ENCODE measurements at regions not wholly inside any gene's neighbourhood (a gene's known extent, or its start where the extent isn't known, plus 50 kb on each side); places are given as distances from the start of the nearest gene placed in this dataset.

- DNase-seq (ENCODE audit: low spot score), result no peak
- in situ Hi-C loops (cut with HindIII; ENCODE audit: low sequenced_read_pairs), result no loop called here
These were observed 122.8 kb upstream of the AGAP1 start for GRCh38 chr2:235371018-235371417.

DNA sequence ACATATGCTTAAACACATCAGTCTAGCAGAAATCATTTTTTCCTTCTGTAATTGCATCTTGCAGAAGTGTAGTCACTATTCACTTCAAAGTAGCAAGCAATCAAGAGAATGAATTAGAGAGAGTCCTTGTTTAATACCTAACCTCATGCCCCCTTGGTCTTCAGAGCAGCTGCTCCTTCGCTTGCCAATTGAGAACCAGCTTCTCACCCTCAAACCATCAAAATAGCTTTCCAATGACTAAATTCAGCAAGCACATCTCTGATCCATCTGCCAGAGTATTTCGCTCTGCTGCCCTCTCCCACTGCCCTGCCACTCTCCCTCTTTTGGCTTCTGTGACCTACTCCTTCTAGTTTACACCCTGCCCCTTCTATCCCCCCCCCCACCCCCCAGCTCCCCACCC lies 120.7 kb upstream of the AGAP1 start:
- no peak for DNase-seq (ENCODE audit: low spot score)
- in situ Hi-C loops (cut with HindIII; ENCODE audit: low sequenced_read_pairs), result no loop called here

DNA sequence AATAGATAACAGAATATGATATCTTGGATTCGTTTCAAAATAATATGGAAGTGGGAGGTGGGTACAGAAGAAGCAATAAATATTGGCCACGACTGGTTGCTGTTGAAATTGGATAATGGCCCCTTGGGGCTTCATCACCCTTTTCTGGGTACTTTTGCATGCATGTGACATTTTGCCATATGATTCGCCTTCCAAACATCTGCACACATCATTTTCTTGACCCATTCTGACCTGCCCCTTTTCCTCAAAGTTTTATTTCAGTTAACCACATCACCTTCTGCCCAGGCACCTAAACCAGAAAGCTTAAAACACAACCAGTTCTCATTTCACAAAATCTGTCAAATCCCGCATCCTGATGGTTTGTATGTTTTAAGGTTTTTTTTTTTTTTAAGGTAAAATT lies 116.7 kb upstream of the AGAP1 start:
- in situ Hi-C loops (cut with HindIII; ENCODE audit: low sequenced_read_pairs), result no loop called here
- no peak for DNase-seq (ENCODE audit: low spot score)

DNA sequence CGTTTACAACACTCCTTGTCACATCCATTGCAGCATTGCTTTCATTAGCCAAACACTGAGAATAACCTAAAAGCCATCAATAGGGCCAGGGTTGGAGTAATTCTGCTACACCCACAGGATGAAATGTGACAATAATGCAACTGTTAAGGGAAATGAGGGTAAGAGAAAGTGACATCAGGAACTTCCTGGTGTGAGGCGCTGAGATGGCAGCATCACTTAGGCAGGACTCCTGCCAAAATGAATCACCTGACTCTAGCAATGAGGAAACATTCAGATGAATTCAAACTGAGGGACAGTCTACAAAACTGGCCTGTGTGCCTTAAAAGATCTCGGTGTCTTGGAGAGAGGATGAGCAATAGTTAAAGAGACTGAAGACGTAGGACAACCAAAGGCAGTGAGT lies 115.6 kb upstream of the AGAP1 start:
- in situ Hi-C loops (cut with HindIII; ENCODE audit: low sequenced_read_pairs), result no loop called here
- DNase-seq (ENCODE audit: low spot score), result peak; percentile 89

- DNase-seq (ENCODE audit: low spot score), result peak; percentile 80
- in situ Hi-C loops (cut with HindIII; ENCODE audit: low sequenced_read_pairs), result no loop called here
These were observed 114.9 kb upstream of the AGAP1 start for GRCh38 chr2:235378944-235379343.

DNA sequence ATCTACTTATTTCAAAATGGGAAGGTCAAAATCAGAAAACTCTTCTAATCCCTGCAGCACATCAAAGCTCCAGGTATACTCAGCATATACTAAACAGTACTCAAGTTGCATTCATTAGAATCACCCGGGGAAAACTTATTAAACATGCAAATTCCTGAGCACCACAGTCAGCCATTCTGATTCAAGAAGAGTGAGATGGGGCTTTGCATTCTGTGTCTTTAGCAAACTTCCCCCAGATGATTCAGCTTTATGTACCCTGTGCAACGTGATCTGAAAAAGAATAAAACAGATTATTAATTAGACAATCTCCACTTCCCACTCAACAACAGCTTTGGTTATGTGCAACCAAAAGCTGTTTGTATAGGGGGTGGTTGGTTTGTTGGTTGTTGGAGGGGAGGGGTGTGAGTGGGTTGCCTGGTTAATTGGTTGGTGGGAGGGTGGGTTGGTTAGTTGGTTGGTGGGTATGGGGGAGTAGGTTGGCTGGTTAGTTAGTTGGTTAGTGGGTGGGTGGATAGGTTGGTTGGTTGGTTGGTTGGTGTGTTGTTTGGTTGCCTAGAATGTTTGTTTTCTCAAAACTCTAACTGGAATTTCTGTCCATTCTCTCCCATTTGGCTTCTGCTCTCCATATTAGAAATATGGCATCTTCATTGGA lies 112.5 kb upstream of the AGAP1 start:
- in situ Hi-C loops (cut with HindIII; ENCODE audit: low sequenced_read_pairs), result no loop called here
- DNase-seq (ENCODE audit: low spot score), result no peak

- in situ Hi-C loops (cut with HindIII; ENCODE audit: low sequenced_read_pairs), result no loop called here
- DNase-seq (ENCODE audit: low spot score), result peak; percentile 87
These were observed 111.7 kb upstream of the AGAP1 start for GRCh38 chr2:235382179-235382578.

DNA sequence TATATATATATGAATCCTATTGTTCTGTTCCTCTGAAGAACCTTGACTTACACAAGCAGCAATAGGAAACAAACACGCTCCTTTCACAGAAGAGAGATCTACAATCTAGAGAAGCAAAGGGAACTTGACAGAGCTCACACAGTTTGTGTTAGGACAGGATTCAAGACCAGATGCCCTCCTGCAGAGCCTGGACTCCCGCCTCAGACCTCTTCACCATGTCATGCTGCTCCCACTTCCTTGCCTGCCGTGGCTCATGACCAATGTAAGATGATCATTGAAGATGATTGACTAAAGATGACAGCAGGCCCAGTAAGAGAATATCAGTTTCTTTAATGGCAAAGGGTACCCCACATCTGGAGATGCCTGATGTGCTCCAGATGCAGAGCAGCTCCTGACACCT lies 111.2 kb upstream of the AGAP1 start:
- in situ Hi-C loops (cut with HindIII; ENCODE audit: low sequenced_read_pairs), result no loop called here

DNA sequence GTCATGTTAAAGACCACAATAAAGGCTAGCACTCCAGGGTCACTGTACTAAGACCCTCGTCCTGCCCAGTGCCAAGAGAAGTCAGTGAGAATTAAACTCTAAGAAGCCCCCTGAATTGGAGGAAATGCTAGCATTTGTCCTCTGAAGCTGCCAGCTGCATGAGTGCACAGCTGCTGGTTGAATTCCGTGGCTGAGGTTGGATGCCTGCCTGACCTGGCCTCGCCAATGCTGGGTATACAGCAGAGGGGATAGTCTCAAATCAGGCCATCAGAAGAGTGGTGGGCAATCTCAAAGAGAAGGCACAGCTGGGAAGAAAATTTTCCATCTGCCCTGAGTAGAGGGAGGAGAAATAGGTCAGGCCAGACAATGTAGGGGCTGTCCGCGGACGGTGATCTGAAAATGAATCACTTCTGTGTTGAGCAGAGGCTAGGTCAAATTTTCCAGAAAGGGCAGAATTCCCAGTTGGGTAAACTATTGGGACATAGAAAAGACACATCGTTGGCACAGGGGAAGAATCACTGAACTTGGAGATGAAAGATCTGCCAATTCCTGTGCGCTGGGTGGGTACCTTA lies 110.5 kb upstream of the AGAP1 start:
- DNase-seq (ENCODE audit: low spot score), result no peak
- in situ Hi-C loops (cut with HindIII; ENCODE audit: low sequenced_read_pairs), result no loop called here

More for the DNA sequence above, 111.2 kb upstream of the AGAP1 start:
- peak; percentile 82 for DNase-seq (ENCODE audit: low spot score)

DNA sequence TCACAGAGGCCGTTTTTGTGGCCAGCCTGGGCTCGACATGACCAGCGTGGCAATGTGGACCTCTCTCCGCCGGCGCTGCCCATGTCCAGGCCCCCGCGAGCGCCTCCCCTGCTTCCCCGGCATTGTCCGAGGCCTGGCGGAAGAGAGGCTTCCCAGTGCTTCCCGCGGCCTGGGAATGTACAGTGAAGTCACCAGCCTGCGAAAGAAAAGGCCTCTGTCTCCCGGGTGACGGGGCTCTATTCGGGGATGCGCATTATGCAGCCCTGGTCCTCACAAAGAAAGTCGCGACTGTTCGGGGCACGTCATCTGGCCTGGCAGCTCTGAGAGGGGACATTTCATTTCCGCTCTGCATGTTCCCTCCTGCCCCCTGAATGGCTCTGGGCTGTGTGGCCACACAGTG lies 109.2 kb upstream of the AGAP1 start:
- in situ Hi-C loops (cut with HindIII; ENCODE audit: low sequenced_read_pairs), result no loop called here
- peak; percentile 47 for DNase-seq (ENCODE audit: low spot score)

DNA sequence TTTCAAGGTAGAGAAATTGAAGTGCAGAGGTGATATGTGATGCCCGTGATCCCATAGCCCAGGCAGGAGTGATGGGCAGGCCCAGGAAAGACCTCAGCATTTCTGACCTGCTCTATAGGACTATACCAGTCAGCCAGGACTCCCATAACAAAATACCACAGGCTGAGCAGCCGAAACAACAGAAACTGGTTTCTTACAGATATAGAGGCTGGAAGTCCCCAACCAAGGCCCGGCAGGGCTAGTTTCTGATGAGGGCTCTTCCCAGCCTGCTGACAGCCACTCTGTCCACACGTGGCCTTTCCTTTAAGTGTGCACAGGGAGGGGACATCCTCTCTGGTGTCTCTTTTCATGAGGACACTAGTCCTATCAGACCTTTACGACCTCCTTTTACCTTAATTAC lies 104.2 kb upstream of the AGAP1 start:
- no peak for DNase-seq (ENCODE audit: low spot score)
- in situ Hi-C loops (cut with HindIII; ENCODE audit: low sequenced_read_pairs), result no loop called here

- DNase-seq (ENCODE audit: low spot score), result no peak
- in situ Hi-C loops (cut with HindIII; ENCODE audit: low sequenced_read_pairs), result no loop called here
These were observed 103.6 kb upstream of the AGAP1 start for GRCh38 chr2:235390108-235390815.

DNA sequence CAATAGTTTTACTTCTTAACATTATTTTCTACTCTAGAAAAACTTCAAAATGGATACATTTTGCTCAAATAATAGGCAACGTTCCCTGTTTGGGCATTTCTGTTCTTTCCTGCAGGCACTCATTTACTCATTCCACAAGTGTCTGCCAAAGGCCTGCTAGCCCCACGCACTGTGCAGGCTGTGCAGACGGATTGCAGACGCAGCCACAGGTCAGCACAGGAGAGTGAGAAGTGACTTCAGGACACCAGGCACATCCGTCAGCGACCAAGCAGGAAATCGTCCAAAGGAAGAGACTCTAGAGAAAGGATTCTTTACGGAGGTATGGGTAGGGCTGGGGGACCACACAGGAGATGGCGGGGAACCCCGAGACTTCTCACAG lies 103.0 kb upstream of the AGAP1 start:
- DNase-seq (ENCODE audit: low spot score), result no peak
- in situ Hi-C loops (cut with HindIII; ENCODE audit: low sequenced_read_pairs), result no loop called here

DNA sequence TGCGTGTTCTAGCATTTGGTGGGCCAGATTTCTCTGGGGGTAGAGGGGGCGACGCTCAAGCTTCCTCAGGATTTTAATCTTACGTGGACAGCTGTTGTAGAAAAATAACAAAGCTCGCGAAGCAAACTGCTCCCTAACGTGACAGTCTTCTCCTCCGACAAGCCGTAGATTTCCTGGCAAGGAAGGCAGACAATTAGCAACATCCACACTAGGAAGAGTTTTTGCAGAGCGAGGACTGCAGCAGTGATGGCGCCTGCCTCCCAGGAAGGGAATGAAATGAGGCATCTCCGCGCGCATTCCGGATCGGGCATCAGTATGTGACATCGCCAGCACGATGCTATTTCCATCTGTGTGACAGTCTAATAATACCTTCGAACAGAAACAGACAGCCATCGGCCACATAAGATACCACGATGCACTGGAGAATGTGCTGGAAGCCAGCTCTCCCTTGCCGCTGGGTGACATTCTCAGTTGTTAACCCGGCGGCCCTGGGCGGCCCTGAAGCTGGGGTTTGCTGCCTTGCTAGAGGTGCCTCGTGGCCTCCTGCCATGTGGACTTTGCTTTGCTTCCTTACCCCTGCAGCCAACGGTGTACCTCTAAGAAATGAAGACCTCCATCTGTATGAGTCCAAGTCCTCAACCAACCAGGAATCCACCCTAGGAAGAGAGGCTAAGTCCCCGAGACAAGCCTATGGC lies 101.8 kb upstream of the AGAP1 start:
- in situ Hi-C loops (cut with HindIII; ENCODE audit: low sequenced_read_pairs), result no loop called here

GRCh38 chr2:235394278-235394828 lies 99.5 kb upstream of the AGAP1 start:
- DNase-seq (ENCODE audit: low spot score), result no peak
- in situ Hi-C loops (cut with HindIII; ENCODE audit: low sequenced_read_pairs), result no loop called here

More for the DNA sequence above, 101.8 kb upstream of the AGAP1 start:
- no peak for DNase-seq (ENCODE audit: low spot score)

GRCh38 chr2:235396071-235396846 lies 97.6 kb upstream of the AGAP1 start:
- no peak for DNase-seq (ENCODE audit: low spot score)
- in situ Hi-C loops (cut with HindIII; ENCODE audit: low sequenced_read_pairs), result no loop called here

DNA sequence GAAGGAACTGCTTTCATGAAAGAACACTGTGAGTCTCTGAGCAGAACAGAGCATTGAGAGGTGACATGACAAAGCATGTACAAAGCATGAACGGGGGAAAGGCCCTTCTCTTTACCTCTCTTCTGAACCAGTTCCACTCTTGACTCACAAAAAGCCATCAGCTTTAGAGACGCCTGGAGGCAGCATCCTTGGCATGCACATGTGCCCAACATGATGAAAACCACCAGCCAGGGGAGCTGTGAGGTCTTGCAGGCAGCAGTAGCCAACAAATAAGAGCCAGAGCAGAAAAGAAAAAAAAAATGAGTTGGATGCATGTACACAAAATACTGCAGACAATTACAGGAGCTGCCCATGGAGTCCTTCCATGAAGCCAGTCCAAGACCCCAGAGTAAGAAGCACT lies 95.5 kb upstream of the AGAP1 start:
- in situ Hi-C loops (cut with HindIII; ENCODE audit: low sequenced_read_pairs), result no loop called here
- DNase-seq (ENCODE audit: low spot score), result peak; percentile 30

- no peak for DNase-seq (ENCODE audit: low spot score)
- in situ Hi-C loops (cut with HindIII; ENCODE audit: low sequenced_read_pairs), result no loop called here
These were observed 93.9 kb upstream of the AGAP1 start for GRCh38 chr2:235399895-235400294.

GRCh38 chr2:235402422-235402821 lies 91.4 kb upstream of the AGAP1 start:
- no peak for DNase-seq (ENCODE audit: low spot score)
- in situ Hi-C loops (cut with HindIII; ENCODE audit: low sequenced_read_pairs), result no loop called here
